Breast epithelium (tissue), 3 donors: ENCODE measurements at regions not wholly inside any gene's neighbourhood (a gene's known extent, or its start where the extent isn't known, plus 50 kb on each side); places are given as distances from the start of the nearest gene placed in this dataset.

ENCODE experiments used
- POLR2A ChIP-seq: fragments of 450-650 bp; IDR thresholded peaks from one replicate; pipeline ENCODE4 v1.6.1; 2016; ENCODE audit warnings: antibody characterized with exemption, mild to moderate bottlenecking, moderate library complexity
- POLR2AphosphoS5 ChIP-seq, 3 donors: sonication (generic); formaldehyde crosslinking; IDR thresholded peaks; one replicate each; pipeline ENCODE4 v1.6.1; 2017; ENCODE audit warnings: antibody characterized with exemption in 3 of 3
- TF ChIP-seq, protein P1 (sequence below), 3 donors: fragments of 450-650 bp; IDR thresholded peaks; one replicate each; pipeline ENCODE4 v1.5.1; 2016 to 2017; ENCODE audit warnings: antibody characterized with exemption in 3 of 3, mild to moderate bottlenecking in 3 of 3, moderate library complexity in 3 of 3

DNA sequence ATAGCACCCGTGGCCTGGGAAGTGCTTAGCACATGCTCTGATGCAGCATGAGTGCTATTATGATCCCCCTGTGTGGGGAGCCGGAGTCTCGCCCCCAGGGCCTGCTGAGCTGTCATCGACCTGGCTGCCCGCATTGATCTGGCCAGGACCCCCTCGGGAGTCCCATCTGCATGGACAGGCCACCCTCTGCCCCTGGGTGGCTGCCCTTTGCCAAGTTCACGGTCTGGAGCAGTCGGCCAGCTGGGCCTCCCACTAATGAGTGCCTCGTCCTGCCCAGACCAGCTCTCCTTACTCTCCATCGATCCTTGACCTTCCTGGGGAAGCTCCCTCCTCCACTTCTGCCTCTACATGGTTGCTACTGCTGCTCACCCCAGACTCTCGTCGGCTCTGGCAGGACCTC, 121.8 kb upstream of the RUNX3 start:
- TF ChIP-seq POLR2AphosphoS5 (IDR thresholded peaks at IDR 0.05): no peak
- TF ChIP-seq, protein P1, sequence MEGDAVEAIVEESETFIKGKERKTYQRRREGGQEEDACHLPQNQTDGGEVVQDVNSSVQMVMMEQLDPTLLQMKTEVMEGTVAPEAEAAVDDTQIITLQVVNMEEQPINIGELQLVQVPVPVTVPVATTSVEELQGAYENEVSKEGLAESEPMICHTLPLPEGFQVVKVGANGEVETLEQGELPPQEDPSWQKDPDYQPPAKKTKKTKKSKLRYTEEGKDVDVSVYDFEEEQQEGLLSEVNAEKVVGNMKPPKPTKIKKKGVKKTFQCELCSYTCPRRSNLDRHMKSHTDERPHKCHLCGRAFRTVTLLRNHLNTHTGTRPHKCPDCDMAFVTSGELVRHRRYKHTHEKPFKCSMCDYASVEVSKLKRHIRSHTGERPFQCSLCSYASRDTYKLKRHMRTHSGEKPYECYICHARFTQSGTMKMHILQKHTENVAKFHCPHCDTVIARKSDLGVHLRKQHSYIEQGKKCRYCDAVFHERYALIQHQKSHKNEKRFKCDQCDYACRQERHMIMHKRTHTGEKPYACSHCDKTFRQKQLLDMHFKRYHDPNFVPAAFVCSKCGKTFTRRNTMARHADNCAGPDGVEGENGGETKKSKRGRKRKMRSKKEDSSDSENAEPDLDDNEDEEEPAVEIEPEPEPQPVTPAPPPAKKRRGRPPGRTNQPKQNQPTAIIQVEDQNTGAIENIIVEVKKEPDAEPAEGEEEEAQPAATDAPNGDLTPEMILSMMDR (IDR thresholded peaks at IDR 0.05): no peak
- no peak for TF ChIP-seq POLR2A
